OCI-LY7 (cell line): ENCODE measurements at regions not wholly inside any gene's neighbourhood (a gene's known extent, or its start where the extent isn't known, plus 50 kb on each side); places are given as distances from the start of the nearest gene placed in this dataset.

Source experiments
- BruUV-seq: library from RNA; stranded (reverse); fragments of 400-500 nt; replicated peaks from 2 replicates; lab custom pipeline; 2021; lab: Mats Ljungman, UMichigan
- CTCF ChIA-PET: fragments of 300-600 bp; sonication (Branson Sonifier 250); formaldehyde crosslinking; loops from one replicate; lab custom pipeline; 2022; ENCODE audit warnings: antibody characterized with exemption; ENCODE audit not compliant: unreplicated experiment; lab: Charles Lee
- POLR2A ChIA-PET: fragments of 300-600 bp; sonication (Branson Sonifier 250); formaldehyde crosslinking; loops from one replicate; lab custom pipeline; 2022; ENCODE audit warnings: antibody characterized with exemption; lab: Charles Lee
- DNase-seq: peaks from one replicate; pipeline ENCODE4 v3.0.0-alpha.2; 2015; ENCODE audit warnings: low spot score
- H2AFZ ChIP-seq: fragments of 200-600 bp; sonication (generic), shearing (Covaris generic); 2 replicates; pipeline ENCODE4 v1.6.1; 2014; ENCODE audit warnings: mild to moderate bottlenecking, antibody characterized with exemption, low read length, moderate library complexity
- H3K27ac ChIP-seq: fragments of 200-600 bp; sonication (generic); 2 replicates; pipeline ENCODE4 v1.5.1; 2014; ENCODE audit warnings: mixed run types, low read depth, mild to moderate bottlenecking, moderate library complexity, low read length, inconsistent platforms; ENCODE audit not compliant: poor library complexity, severe bottlenecking
- H3K36me3 ChIP-seq: fragments of 200-600 bp; sonication (generic); 2 replicates; pipeline ENCODE4 v1.6.1; 2014; ENCODE audit warnings: mild to moderate bottlenecking, antibody characterized with exemption, low read length, moderate library complexity, mixed read lengths; ENCODE audit not compliant: insufficient read depth
- H3K4me1 ChIP-seq: fragments of 200-600 bp; sonication (generic); 2 replicates; pipeline ENCODE4 v1.5.1; 2014; ENCODE audit warnings: mild to moderate bottlenecking, low read length; ENCODE audit not compliant: insufficient read depth, poor library complexity, severe bottlenecking
- H3K4me2 ChIP-seq: fragments of 200-600 bp; sonication (generic); 2 replicates; pipeline ENCODE4 v1.6.1; 2014; ENCODE audit warnings: mild to moderate bottlenecking, low read length
- H3K4me3 ChIP-seq: fragments of 200-600 bp; sonication (generic); 2 replicates; pipeline ENCODE4 v1.5.1; 2014; ENCODE audit warnings: mild to moderate bottlenecking, low read depth, low read length; ENCODE audit not compliant: poor library complexity, severe bottlenecking
- H3K79me2 ChIP-seq: fragments of 200-600 bp; sonication (generic); 2 replicates; pipeline ENCODE4 v1.6.1; 2016; ENCODE audit warnings: low read depth, mild to moderate bottlenecking, low read length, moderate library complexity, mixed read lengths; ENCODE audit not compliant: insufficient read depth
- H3K9me2 ChIP-seq: fragments of 200-600 bp; sonication (generic); 2 replicates; pipeline ENCODE4 v1.6.1; 2016; ENCODE audit warnings: mild to moderate bottlenecking, low read length, mixed read lengths; ENCODE audit not compliant: insufficient read depth
- H3K9me3 ChIP-seq: fragments of 200-600 bp; sonication (generic); 2 replicates; pipeline ENCODE4 v1.6.1; 2014; ENCODE audit warnings: mild to moderate bottlenecking, mixed run types, low read length, mixed read lengths
- H4K20me1 ChIP-seq: fragments of 200-600 bp; sonication (generic); 2 replicates; pipeline ENCODE4 v1.6.1; 2014; ENCODE audit warnings: mild to moderate bottlenecking, antibody characterized with exemption, low read length, moderate library complexity, mixed read lengths; ENCODE audit not compliant: insufficient read depth
- CTCF ChIP-seq: fragments of 200-600 bp; sonication (generic); conservative IDR thresholded peaks from 2 replicates; pipeline ENCODE4 v1.5.1; 2014; ENCODE audit warnings: mild to moderate bottlenecking, antibody characterized with exemption, low read length, moderate library complexity, mixed read lengths
- EZH2phosphoT487 ChIP-seq: fragments of 200-600 bp; sonication (generic); IDR thresholded peaks from 2 replicates; pipeline ENCODE4 v1.6.1; 2018; ENCODE audit warnings: low read depth, borderline replicate concordance, mild to moderate bottlenecking, mixed run types, antibody characterized with exemption, low read length, moderate library complexity, mixed read lengths
- intact Hi-C: fragments of 100-400 bp; cut with micrococcal nuclease; formaldehyde crosslinking; loops from one replicate; pipeline ENCODE4 v1.10.0; 2022; ENCODE audit not compliant: unreplicated experiment

DNA sequence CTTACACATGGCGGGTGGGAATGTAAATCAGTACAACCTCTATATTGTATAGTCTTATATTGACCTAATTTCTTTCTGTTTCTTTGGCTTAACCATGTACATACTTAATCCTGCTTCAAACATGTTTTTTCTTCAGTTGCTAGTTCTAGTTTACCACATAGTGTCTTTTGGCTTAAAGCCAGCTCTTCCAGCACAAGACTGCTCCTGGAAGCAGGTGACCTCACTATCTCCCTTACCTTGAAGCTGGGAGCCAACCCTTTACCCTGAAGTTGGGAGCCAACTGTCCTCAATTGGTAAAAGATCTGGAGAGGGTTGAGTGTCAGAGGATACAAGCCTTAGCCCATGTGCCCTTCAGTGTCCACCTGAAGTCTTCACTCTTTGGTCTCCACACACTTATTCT, 162.7 kb downstream of the AASDH start:
- Histone ChIP-seq H3K9me3 (no peaks in the 10 kb centered on the region), H3K4me3 (no peak overlapping the region), H2AFZ (no peak overlapping the region), H3K4me1 (peaks cover 4% of the 10 kb centered on the region), H3K36me3 (no peaks in the 10 kb centered on the region), H4K20me1 (no peaks in the 10 kb centered on the region), H3K9me2 (no peaks in the 10 kb centered on the region), H3K4me2 (no peak overlapping the region), H3K79me2 (no peaks in the 10 kb centered on the region), H3K27ac (no peak overlapping the region)
- DNase-seq: no peak
- intact Hi-C loops: no loop called here
- CTCF ChIA-PET: no interaction called here
- POLR2A ChIA-PET: interaction anchor here (0.6 kb wide), 1 partner anchor 465 kb away, joined by 3 read pairs; no protein-coding TSS in a partner anchor
- no peak for TF ChIP-seq EZH2phosphoT487
- no peak for TF ChIP-seq CTCF
- no TSS peak for BruUV-seq

DNA sequence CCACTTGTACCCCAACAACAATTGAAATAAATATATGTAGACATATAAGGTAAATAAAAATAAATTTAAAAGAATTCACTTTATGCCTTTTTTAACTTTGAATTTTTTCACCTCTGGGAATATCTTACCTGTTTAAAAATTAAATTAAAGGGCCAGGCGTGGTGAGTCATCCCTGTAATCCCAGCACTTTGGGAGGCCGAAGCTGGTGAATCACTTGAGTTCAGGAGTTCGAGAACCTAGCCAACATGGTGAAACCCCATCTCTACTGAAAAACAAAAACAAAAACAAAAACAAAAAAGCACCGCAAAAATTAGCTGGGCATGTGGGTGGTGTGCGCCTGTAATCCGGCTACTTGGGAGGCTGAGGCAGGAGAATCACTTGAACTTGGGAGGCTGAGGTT, 164.8 kb downstream of the AASDH start:
- intact Hi-C loops: no loop called here
- ChIA-PET CTCF (no interaction called here), POLR2A (no interaction called here)
- Histone ChIP-seq H3K4me1 (no peaks in the 10 kb centered on the region), H3K4me3 (no peak overlapping the region), H3K4me2 (no peak overlapping the region), H3K27ac (no peak overlapping the region), H3K9me3 (no peaks in the 10 kb centered on the region), H4K20me1 (no peaks in the 10 kb centered on the region), H3K9me2 (no peaks in the 10 kb centered on the region), H3K79me2 (no peaks in the 10 kb centered on the region), H2AFZ (no peak overlapping the region), H3K36me3 (no peaks in the 10 kb centered on the region)
- TF ChIP-seq EZH2phosphoT487 (no peak), CTCF (no peak)
- no peak for DNase-seq
- BruUV-seq: no TSS peak

GRCh38 chr4:56220261-56220660, 167.0 kb downstream of the AASDH start:
- no TSS peak for BruUV-seq
- Histone ChIP-seq H2AFZ (no peak overlapping the region), H3K9me2 (no peaks in the 10 kb centered on the region), H3K4me1 (no peaks in the 10 kb centered on the region), H3K79me2 (no peaks in the 10 kb centered on the region), H3K36me3 (no peaks in the 10 kb centered on the region), H3K27ac (no peak overlapping the region), H3K9me3 (no peaks in the 10 kb centered on the region), H3K4me3 (no peak overlapping the region), H4K20me1 (no peaks in the 10 kb centered on the region), H3K4me2 (no peak overlapping the region)
- ChIA-PET POLR2A (interaction anchor here (0.6 to 0.7 kb wide), 2 partner anchors 303 to 437 kb away, joined by 3 to 4 read pairs; no protein-coding TSS in a partner anchor), CTCF (no interaction called here)
- intact Hi-C loops: no loop called here
- DNase-seq: no peak
- TF ChIP-seq EZH2phosphoT487 (no peak), CTCF (no peak)
